ENCODE measurements at regions not wholly inside any gene's neighbourhood (a gene's known extent, or its start where the extent isn't known, plus 50 kb on each side); places are given as distances from the start of the nearest gene placed in this dataset.

DNA sequence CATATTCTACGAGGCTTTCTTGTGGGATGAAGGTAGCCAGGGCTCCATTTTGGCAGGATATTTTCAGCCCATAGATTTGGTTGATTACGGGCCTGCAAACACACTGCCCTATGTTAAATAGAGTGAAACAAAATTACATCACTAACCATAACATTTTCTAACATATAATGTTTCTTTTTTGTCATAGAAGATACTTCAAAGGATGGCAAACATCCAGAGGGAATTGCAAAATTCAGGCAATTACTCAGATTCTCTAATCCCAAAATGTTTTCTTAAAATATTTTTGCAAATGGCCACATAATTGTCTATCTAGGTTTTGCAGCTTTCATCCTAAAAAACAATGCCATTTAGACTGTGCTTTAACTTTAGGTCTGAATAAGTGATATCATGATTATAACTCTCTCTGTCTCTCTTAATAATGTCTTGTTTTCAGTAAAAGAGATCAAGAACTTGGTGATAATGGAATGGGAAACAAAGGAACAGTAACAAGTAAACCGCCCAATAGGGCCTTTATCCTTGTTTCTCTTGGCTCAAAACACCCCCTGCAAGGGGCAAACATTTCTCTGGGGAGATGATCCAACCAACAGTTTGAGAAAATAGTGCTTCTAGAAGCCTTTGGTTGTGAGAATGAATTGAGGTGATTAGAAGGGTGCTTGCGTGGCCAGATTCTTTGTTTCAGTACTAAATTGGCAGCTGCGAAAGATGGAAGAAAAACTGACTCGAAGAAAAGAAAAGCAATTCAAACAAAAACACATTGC lies 54.4 kb upstream of the BTG1 start:
- peaks cover 12% of the 10 kb centered on the region for H3K9me2 ChIP-seq (ENCODE audit: insufficient read depth)
- Mint-ChIP-seq H3K4me1 (no peaks in the 10 kb centered on the region), H3K27me3 (ENCODE audit: insufficient read depth, low read depth, poor library complexity) (no peaks in the 10 kb centered on the region), H3K4me3 (no peak overlapping the region), H3K27ac (no peak overlapping the region), H3K9me3 (0 out of 3 replicates have a peak, but pooled peaks cover 5% of the 10 kb centered on the region), H3K36me3 (ENCODE audit: low read depth) (peaks cover 5% of the 10 kb centered on the region; the same call in 1 of the 3 replicates)
- no peaks in the 10 kb centered on the region for H3K27me3 ChIP-seq (ENCODE audit: insufficient read depth)
- peak overlapping the region; percentile 14; the same call in 1 of the 2 replicates for H2AFZ ChIP-seq
- no peaks in the 10 kb centered on the region for H4K20me1 ChIP-seq (replicated peaks; ENCODE audit: insufficient read depth)
- no peaks in the 10 kb centered on the region for H3F3A ChIP-seq (replicated peaks; ENCODE audit: low read depth)
- no peaks in the 10 kb centered on the region for H3K36me3 ChIP-seq (ENCODE audit: insufficient read depth)
- DNase-seq (ENCODE audit: low spot score), result no peak
- H3K4me1 ChIP-seq (ENCODE audit: insufficient read depth), result no peaks in the 10 kb centered on the region; the same call in 1 of the 2 replicates
- no peak overlapping the region for H3K4me2 ChIP-seq
- H3K27ac ChIP-seq (ENCODE audit: low read depth), result no peak overlapping the region
- H3K4me3 ChIP-seq, result no peak overlapping the region
- TF ChIP-seq ZNF462 (CRISPR knock-in tag; IDR thresholded peaks at IDR 0.05), result no peak
- no peak for TF ChIP-seq EZH2 (IDR thresholded peaks at IDR 0.05; ENCODE audit: low read depth, unreplicated experiment)
- TF ChIP-seq NANOG (IDR thresholded peaks at IDR 0.05; ENCODE audit: borderline replicate concordance), result no peak
- no peak for TF ChIP-seq ZNF331 (CRISPR knock-in tag; IDR thresholded peaks at IDR 0.05; ENCODE audit: low read depth)
- TF ChIP-seq CTCF (conservative IDR thresholded peaks at IDR 0.05; ENCODE audit: low read depth in 2 of 2), result no peak
- no peak for TF ChIP-seq CREB1 (CRISPR knock-in tag; IDR thresholded peaks at IDR 0.05; ENCODE audit: low read depth)
- no peak for TF ChIP-seq JUNB (IDR thresholded peaks at IDR 0.05; ENCODE audit: unreplicated experiment)
- no peak for TF ChIP-seq ZNF114 (CRISPR knock-in tag; IDR thresholded peaks at IDR 0.05)
- TF ChIP-seq, protein P1, sequence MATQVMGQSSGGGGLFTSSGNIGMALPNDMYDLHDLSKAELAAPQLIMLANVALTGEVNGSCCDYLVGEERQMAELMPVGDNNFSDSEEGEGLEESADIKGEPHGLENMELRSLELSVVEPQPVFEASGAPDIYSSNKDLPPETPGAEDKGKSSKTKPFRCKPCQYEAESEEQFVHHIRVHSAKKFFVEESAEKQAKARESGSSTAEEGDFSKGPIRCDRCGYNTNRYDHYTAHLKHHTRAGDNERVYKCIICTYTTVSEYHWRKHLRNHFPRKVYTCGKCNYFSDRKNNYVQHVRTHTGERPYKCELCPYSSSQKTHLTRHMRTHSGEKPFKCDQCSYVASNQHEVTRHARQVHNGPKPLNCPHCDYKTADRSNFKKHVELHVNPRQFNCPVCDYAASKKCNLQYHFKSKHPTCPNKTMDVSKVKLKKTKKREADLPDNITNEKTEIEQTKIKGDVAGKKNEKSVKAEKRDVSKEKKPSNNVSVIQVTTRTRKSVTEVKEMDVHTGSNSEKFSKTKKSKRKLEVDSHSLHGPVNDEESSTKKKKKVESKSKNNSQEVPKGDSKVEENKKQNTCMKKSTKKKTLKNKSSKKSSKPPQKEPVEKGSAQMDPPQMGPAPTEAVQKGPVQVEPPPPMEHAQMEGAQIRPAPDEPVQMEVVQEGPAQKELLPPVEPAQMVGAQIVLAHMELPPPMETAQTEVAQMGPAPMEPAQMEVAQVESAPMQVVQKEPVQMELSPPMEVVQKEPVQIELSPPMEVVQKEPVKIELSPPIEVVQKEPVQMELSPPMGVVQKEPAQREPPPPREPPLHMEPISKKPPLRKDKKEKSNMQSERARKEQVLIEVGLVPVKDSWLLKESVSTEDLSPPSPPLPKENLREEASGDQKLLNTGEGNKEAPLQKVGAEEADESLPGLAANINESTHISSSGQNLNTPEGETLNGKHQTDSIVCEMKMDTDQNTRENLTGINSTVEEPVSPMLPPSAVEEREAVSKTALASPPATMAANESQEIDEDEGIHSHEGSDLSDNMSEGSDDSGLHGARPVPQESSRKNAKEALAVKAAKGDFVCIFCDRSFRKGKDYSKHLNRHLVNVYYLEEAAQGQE (IDR thresholded peaks at IDR 0.05; ENCODE audit: unreplicated experiment), result no peak
- no peak for TF ChIP-seq POLR2AphosphoS5 (IDR thresholded peaks at IDR 0.05; ENCODE audit: low read depth)
- no peak for ATAC-seq
- H3K79me2 ChIP-seq (replicated peaks; ENCODE audit: insufficient read depth), result no peaks in the 10 kb centered on the region

Data from GM23338 (cell line).